ENCODE measurements at regions not wholly inside any gene's neighbourhood (a gene's known extent, or its start where the extent isn't known, plus 50 kb on each side); places are given as distances from the start of the nearest gene placed in this dataset.

GRCh38 chrX:69073721-69074120 lies 91.5 kb downstream of the PJA1 start:
- TF ChIP-seq, protein P1, sequence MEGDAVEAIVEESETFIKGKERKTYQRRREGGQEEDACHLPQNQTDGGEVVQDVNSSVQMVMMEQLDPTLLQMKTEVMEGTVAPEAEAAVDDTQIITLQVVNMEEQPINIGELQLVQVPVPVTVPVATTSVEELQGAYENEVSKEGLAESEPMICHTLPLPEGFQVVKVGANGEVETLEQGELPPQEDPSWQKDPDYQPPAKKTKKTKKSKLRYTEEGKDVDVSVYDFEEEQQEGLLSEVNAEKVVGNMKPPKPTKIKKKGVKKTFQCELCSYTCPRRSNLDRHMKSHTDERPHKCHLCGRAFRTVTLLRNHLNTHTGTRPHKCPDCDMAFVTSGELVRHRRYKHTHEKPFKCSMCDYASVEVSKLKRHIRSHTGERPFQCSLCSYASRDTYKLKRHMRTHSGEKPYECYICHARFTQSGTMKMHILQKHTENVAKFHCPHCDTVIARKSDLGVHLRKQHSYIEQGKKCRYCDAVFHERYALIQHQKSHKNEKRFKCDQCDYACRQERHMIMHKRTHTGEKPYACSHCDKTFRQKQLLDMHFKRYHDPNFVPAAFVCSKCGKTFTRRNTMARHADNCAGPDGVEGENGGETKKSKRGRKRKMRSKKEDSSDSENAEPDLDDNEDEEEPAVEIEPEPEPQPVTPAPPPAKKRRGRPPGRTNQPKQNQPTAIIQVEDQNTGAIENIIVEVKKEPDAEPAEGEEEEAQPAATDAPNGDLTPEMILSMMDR (IDR thresholded peaks at IDR 0.05): no peak
- TF ChIP-seq TCF7L2 (IDR thresholded peaks at IDR 0.05; ENCODE audit: low read depth, low read length) (no peak), REST (IDR thresholded peaks at IDR 0.05; ENCODE audit: insufficient read depth in 1 of 2, low read depth in 2 of 2, low read length in 1 of 2) (no peak)
